ENCODE measurements at regions not wholly inside any gene's neighbourhood (a gene's known extent, or its start where the extent isn't known, plus 50 kb on each side); places are given as distances from the start of the nearest gene placed in this dataset.
A peak's percentile ranks its signal among the peaks of the same experiment; 100 is the strongest.
"Not testable (repeated sequence)": the region's sequence is repeated elsewhere in the genome, so short reads cannot be mapped to it uniquely, and the experiment has no call there.

DNA sequence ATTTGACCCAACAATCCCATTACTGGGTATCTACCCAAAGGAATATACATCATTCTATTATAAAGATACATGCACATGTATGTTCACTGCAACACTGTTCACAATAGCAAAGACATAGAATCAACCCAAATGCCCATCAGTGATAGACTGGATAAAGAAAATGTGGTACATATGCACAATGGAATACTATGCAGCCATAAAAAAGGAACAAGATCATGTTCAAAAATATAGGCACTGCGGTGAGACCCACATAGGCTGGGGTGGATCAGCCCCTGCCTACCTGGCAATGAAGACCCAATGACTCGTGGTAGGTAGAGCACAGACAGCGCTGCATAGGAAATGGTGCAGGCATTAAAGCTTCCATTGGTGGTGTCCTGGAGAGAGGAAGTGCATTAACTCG is 88.6 kb upstream of the NFIL3 start:
- not testable (repeated sequence) for DNase-seq

DNA sequence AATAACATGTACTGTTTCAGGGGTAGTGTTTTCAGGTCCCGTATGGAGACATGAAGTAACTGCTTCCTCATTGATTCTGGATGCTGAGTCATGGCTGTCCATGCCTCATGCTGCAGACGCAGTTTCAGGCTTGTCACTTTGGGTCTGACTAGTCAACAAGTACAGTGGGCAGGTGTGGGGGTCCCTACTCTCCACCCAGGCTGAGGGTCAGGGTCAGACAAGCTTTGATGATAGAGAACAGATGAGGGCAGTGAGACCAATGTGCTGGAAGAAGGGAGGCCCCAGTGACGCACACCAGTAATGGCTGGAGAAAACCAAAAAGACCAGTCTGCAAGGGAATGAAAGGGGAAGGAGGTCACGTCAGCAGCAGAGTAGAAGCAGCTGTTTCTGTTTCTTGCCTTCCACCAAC is 80.0 kb upstream of the NFIL3 start:
- peak; percentile 38 for DNase-seq

DNA sequence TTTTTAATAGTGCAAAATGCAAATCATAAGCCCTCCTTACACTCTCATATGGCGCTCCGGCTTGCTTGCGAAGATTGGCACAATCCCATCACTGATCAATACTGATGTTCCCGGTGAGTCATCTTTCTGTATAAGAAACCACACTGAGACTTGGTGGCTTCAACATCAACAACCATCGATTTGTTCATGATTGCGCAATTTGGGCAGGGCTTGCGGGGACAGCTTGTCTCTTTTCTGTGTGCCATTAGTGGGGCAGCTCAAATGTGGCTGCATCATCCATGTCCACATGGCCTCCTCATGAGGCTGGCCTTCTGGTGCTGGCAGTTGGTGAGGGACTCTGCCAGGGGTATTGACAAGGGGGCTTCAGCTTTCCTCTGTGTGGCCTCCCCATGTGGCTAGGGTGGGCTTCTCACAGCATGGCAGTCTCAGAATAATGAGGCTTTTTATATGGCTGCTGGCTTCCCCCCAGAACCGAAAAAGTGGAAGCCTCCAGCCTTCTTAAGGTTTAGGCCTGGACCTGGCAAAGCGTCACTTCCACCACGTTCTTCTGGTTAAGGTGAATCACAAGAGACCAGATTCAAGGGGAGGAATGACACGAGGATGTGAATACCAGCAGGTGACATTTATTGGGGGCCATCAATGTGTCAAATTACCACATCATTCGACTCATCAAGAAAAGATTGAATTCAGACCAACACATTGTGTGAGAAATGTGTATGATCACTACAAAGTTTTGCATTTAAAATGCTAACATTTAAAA is 79.5 kb upstream of the NFIL3 start:
- no peak for DNase-seq

DNA sequence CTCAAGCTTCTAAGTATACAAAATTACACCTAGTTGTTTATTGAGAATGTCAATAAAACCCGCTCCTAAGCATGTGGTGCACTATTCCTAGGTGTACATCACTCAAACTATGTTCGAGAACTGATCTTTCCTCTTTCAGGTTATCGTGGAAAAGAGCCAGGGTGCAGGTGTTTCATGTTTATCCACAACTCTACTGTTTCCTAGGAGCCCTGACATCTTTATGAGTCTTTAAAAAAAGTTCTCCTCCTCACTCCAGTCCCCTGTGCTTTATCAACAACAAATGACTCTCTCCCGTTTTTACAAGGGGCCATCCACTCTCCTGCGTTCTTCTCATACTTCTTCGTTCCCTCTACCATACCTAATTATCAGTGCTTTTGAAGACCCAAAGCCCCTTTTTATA is 78.8 kb upstream of the NFIL3 start:
- DNase-seq, result no peak

DNA sequence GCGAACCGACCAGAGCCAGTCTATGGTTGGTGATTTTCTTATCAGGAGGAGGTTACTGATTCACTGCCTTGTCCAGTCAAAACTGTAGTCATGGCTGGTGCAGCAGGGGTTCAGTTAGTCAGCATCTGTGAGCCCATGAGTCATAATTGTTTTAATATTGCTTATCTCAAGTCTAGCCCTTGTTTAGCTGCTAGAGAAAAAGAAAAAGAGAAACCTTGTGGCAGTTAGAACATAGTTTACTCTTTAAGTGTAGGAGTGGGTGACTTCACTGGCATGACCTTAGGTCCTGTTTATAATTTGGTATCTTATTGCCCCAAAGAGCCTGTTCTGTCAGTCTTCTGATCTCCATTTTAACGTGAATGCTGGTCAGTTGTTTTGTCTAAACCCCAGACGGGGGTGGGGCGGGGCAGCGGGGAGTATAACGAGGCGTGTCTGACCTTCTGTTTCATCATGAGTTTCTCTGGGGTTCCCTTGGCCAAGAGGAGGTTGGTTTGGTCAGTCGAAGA is 76.9 kb upstream of the NFIL3 start:
- peak; percentile 2 for DNase-seq

DNA sequence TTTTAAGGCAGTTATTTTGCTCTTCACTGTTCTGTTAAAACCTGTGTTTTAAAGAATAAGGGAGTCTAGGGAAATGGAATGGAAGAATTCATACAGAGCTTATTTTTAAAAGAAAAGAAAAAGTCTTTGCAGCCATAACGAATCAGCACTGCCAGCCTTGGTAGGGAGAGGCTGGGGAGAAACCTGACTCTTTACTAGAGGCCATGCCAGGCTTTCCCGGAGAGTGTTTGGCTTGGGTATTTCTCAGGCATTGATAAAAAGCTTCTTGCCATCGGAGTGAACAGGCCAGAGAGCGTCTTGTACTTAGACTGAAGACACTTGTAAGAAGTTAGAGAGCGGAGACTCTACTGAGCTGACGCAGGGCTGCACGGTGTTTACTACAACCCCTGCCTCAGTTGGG is 72.7 kb upstream of the NFIL3 start:
- no peak for DNase-seq

DNA sequence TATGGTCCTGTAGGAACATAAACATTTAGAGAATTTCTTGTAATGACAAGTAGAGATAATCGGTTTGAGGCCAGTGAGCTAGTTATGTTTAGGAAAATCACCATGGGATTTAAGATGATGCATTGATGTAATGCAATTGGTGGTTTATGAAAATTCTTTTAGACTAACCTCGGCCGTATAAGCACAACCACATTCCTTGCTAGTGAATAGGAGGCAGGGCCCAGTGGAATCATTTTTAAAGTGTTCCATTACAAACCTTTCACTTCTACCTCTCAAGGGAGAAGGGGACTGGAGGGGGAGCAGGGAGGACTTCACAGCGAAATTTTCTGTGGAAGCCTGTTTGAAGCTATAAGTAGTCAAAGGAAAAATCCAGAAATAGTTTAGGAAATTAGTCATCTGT is 71.8 kb upstream of the NFIL3 start:
- no peak for DNase-seq

DNA sequence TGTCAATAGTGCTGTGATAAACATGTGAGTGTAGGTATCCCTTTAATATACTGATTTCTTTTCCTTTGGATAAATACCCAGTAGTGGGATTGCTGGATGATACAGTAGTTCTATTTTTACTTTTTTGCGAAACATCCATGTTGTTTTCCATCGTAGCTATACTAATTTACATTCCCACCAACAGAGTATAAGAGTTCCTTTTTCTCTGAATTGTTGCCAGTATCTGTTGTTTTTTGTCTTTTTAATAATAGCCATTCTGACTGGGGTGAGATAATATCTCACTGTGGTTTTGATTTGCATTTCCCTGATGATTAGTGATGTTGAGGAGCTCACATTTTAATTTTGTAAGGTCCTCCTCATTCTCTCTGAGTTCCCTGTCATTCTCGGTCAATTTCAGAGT is 71.1 kb upstream of the NFIL3 start:
- DNase-seq, result no peak

DNA sequence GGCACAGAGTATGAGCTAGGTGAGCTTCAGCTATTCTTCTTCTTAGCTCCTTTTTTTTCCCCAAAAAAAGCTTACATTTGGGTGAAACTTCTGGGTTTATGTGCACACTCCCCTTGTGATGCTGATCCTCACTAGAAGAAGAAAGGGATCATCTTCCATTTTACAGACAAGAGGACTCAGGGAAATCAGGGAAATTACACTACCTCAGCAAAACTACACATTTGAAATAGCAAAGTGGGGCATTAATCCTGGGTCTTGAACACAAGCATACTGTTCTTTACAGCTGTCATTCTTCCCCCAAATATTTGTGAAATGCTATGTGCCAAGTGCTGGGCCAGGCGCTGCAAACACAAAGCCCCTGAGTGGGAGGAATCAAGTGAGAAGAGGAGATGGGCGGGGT is 68.6 kb upstream of the NFIL3 start:
- DNase-seq, result no peak

DNA sequence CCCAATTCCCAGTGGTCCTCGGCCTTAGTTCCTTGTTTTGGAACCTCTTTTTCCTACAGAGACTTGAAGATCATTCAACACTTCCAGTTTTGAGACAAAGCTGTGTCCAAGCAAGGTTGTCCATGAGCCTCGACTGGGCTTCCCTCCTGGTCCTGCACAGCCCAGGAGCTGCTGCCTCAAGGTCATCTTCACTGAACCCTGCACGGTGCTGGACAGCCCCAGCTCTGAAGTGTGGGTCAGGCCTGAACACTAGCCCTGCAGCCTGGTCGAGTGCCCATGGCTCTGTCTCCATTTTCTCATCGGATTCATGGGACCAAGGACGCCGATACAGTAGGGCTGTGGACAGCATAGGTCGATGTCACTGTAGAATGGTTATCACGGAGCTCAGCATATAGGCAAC is 68.0 kb upstream of the NFIL3 start:
- no peak for DNase-seq

DNA sequence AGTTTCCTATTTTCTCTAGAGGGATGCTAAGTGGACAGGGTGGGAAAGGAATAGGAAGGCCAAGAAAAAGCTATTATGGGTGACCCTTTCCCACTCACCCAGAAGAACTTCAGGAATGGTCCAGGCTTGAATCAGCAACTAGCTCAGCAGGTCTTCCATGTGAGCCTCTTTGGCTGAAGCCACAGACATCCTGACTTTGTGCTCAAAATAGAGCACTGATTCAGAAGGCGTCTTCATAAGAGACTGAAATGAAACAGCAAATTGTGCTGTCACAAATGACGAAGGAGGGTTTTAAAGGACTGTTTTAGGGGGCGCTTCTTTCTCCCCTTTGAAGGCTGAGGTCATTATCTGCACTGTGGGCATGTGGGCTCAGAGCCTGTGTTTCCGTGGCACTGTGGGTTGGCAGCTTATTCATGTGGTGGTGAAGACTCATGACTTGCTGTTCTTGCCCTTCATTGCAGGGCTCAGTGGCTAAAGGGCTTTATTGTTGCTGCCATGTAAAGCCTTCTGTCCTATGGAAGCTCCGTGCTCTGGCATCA is 65.8 kb upstream of the NFIL3 start:
- no peak for DNase-seq

DNA sequence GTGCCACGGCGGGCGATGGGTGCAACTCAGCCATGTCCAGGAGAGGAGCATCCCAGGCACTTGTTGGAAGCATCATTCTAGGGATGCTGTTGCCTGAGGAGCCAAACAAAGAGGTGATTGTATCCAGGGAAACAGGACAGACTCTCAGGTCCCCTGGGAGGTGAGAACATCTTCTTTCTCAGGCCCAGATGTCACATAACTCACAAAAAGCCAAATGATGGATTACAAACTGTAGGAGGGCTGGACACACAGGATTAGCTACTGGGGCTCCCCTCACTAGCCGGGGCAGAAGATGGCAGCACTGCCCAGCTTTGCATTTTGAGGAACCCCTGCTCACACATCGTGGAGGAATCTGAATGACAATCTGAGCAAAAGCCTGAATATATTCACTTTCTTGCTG is 64.7 kb upstream of the NFIL3 start:
- DNase-seq, result no peak

DNA sequence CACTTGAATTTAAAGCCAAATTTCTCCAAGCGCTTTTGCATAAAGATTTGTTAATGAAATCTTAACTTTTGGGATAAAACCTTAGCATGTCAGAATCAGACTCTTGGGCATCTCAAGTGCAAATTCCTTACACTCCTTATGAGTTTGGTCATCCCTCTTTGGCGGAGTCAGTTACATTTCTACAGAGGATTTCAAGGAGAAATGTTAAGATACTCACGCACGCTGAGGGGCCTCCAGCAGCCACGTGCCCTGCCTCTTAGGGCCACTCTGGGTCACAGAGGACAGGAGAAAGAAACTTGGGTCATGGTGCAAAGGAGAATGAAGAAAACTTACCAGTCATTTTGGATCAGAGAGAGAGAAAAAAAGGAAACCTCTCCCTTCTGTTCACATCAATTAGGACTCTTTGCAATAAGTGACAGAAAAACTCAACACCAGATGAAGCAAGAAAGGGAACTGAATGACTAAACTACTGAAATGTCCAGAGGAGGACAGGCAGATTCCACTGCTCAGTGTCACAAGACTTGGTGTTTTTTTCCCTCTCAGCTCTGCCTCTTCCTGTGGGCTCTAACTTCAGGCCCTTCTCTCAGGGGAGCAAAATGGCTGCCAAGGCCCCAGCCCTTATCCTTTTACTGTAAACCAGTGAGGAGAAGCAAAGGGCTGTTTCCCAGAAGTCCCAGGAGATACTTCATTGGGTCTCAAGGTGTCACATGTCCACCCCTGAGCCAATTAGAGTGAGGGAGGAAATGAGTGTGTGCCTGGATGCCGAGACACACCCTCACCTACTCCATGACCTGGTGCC is 63.3 kb upstream of the NFIL3 start:
- no peak for DNase-seq

DNA sequence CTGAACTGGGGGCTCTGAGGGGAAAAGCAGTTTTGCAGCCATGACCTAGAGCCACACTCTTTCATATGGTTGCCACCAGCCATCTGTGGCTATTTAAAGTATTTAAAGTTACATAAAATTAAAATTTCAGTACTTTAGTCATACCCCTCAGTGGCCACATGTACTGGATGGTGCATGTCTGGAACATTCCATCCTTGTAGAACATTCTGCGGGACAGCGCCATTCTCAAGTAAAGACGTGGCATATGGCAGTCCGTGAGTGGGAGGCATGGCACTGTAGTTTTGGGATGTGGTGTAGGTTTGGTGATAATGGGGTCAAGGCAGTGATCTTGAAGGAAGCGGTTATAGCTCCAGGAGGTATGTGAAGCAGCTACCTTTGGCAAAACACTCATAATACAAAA is 61.4 kb upstream of the NFIL3 start:
- no peak for DNase-seq

DNA sequence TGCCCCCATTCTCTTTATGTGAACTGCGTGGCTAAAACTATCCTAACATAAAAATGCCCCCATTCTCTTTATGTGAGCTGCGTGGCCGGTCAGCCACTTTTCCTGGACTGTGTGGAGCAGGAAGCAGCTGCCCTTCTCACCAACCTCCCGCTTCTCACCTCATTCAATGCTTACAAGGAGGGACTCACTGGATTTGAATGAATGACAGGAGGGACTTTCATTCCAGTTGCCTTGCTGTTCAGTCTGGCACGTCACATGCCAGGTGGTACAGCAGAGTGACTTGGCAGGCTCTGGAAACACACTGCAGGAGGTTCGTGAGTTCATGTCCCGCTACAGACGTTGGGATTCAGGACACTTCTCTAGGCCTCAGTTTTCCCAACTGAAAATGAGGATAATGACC is 60.2 kb upstream of the NFIL3 start:
- DNase-seq, result no peak

DNA sequence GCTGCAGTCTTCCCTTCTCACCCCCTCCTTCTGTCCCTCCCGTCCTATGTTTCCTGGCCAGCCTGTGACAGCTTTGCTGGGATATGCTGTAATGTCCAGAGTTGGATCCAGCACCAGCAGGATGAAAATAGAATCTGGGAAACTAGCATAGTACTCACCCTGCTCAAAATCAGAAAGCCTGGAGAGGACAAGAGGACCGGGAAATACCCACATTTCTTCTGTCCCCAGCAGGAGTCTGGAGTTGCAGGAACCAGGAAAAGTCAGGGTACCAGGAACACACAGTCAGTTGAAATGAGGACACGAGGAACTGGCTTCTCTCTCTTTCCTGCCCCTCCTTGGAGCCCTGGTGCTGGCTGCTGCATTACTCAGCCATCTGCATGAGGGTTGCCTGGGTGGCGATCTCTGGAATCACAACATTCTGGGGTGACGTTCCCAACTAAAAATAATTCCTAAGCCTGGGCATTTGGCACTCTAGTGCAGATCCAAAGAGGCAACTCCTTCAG is 59.6 kb upstream of the NFIL3 start:
- DNase-seq, result no peak

DNA sequence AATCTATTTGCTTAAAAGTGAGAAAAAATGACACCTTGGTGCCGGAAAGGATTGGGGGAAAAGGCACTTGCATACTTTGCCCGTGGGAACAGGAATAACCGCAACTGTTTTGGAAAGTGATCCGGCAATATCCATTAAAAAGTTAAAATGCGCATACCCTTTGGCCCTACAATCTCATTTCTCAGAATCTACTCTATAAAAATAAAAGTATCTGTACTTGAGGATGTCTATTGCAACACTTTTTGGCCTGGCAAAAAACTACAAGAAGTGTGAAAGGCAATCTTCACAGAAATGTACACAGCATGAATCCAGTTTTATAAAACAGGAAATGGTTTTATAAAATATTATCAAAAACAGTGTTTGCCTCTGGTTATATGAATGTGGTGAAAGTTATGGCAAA is 58.3 kb upstream of the NFIL3 start:
- no peak for DNase-seq

DNA sequence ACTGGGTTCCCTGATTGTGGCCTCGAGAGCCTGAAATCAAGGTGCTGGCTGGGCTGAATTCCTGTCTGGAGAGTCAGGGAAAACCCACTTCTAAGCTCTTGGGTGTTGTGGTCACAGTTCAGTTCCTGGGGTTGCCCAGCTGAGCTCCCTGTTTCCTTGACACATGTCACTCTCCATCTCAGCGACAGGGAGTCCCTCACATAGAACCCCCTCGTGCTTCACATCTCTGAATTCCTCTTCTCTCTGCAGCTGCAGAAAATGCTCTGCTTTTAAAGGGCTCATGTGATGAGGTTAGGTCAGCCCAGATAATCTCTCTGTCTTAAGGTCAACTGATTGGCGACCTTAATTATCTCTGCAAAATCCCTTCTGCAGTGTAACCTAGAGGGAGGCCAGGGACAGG is 53.5 kb upstream of the NFIL3 start:
- no peak for DNase-seq

DNA sequence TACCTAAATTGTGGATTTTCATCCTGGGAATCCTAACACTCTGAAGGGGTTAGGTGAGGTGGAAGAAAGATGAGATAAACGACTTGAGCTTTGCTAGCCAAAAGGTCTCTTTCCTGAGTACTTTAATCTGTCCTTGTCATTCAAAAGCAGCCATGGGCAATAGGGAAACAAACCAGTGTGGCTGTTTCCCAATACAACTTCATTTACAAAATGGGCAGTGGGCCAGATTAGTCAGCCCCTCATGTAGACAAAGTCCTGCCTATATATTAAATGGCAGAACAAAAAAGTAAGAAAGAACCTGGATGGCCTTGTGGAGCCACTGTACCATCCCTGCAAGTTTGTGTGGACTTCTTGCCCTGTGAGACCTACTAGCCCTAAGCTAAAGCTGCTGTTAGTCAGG is 51.0 kb upstream of the NFIL3 start:
- DNase-seq, result no peak

Measured in hematopoietic multipotent progenitor cell treated with erythropoietin and hydrocortisone succinate and interleukin-3 and kit ligand, for 6 days (in vitro differentiated cells).